WTC11 (cell line): ENCODE measurements at regions not wholly inside any gene's neighbourhood (a gene's known extent, or its start where the extent isn't known, plus 50 kb on each side); places are given as distances from the start of the nearest gene placed in this dataset.

Experiments used
- ATAC-seq: fragments of 200-7000 bp; cut with Tn5 transposase; 2 replicates; pipeline ENCODE4 v1.10.0; 2021; ENCODE audit warnings: mild to moderate bottlenecking, moderate library complexity
- CTCF ChIA-PET: fragments of 300-600 bp; sonication (Branson Sonifier 250); formaldehyde crosslinking; loops from one replicate; lab custom pipeline; 2021; ENCODE audit warnings: antibody characterized with exemption; lab: Charles Lee
- POLR2A ChIA-PET: fragments of 350-600 bp; sonication (Branson Sonifier 250); formaldehyde crosslinking; loops from one replicate; lab custom pipeline; 2021; ENCODE audit warnings: antibody characterized with exemption; lab: Charles Lee
- DNase-seq: peaks from one replicate; pipeline ENCODE4 v3.0.0; 2021; ENCODE audit warnings: low spot score
- H3K27ac Mint-ChIP-seq: 2 replicates; pipeline ENCODE4 v1.8.0; 2021; ENCODE audit warnings: mixed read lengths
- H3K27me3 Mint-ChIP-seq: 2 replicates; pipeline ENCODE4 v1.8.0; 2021; ENCODE audit warnings: low read depth, mild to moderate bottlenecking, moderate library complexity, mixed read lengths
- H3K36me3 Mint-ChIP-seq: 2 replicates; pipeline ENCODE4 v1.8.0; 2021; ENCODE audit warnings: mixed read lengths
- H3K4me1 Mint-ChIP-seq: 2 replicates; pipeline ENCODE4 v1.8.0; 2022; ENCODE audit warnings: mixed read lengths
- H3K4me3 Mint-ChIP-seq: 2 replicates; pipeline ENCODE4 v1.8.0; 2021; ENCODE audit warnings: mild to moderate bottlenecking, moderate library complexity, mixed read lengths
- H3K9me3 Mint-ChIP-seq: 2 replicates; pipeline ENCODE4 v1.8.0; 2021; ENCODE audit warnings: mixed read lengths
- KAT7 ChIP-seq: sonication (generic); formaldehyde crosslinking; IDR thresholded peaks from 2 replicates; pipeline ENCODE4 v1.8.1; 2023; ENCODE audit warnings: missing genetic modification reagents, mild to moderate bottlenecking, borderline replicate concordance
- NFE2L1 ChIP-seq: sonication (generic); formaldehyde crosslinking; IDR thresholded peaks from 2 replicates; pipeline ENCODE4 v1.8.1; 2023; ENCODE audit warnings: missing genetic modification reagents
- RELA ChIP-seq: sonication (generic); formaldehyde crosslinking; IDR thresholded peaks from 2 replicates; pipeline ENCODE4 v1.8.1; 2022; ENCODE audit warnings: missing genetic modification reagents, mild to moderate bottlenecking, borderline replicate concordance
- SOX15 ChIP-seq: fragments of 250-450 bp; sonication (Bioruptor Pico); IDR thresholded peaks from 2 replicates; pipeline ENCODE4 v1.9.0; 2021; ENCODE audit warnings: mild to moderate bottlenecking
- TCF7 ChIP-seq: sonication (generic); formaldehyde crosslinking; IDR thresholded peaks from 2 replicates; pipeline ENCODE4 v1.8.0; 2022; ENCODE audit warnings: mild to moderate bottlenecking, low read depth, missing genetic modification reagents, moderate library complexity
- TEAD4 ChIP-seq: sonication (generic); formaldehyde crosslinking; IDR thresholded peaks from 2 replicates; pipeline ENCODE4 v1.8.0; 2022; ENCODE audit warnings: mild to moderate bottlenecking, missing genetic modification reagents
- ZNF232 ChIP-seq: sonication (generic); formaldehyde crosslinking; IDR thresholded peaks from 2 replicates; pipeline ENCODE4 v1.8.0; 2022; ENCODE audit warnings: mild to moderate bottlenecking, missing genetic modification reagents
- ZNF416 ChIP-seq: fragments of 250-450 bp; sonication (Bioruptor Pico); IDR thresholded peaks from 2 replicates; pipeline ENCODE4 v1.9.0; 2021; ENCODE audit warnings: mild to moderate bottlenecking, inconsistent platforms
- ZNF671 ChIP-seq: fragments of 250-450 bp; sonication (Bioruptor Pico); IDR thresholded peaks from 2 replicates; pipeline ENCODE4 v1.8.0; 2021; ENCODE audit warnings: mild to moderate bottlenecking
- TF ChIP-seq, protein P1 (sequence below): sonication (generic); formaldehyde crosslinking; IDR thresholded peaks from 2 replicates; pipeline ENCODE4 v1.8.0; 2023; ENCODE audit warnings: missing genetic modification reagents, mild to moderate bottlenecking, borderline replicate concordance
- TF ChIP-seq, protein P2 (sequence below): sonication (generic); formaldehyde crosslinking; IDR thresholded peaks from 2 replicates; pipeline ENCODE4 v1.8.0; 2023; ENCODE audit warnings: missing genetic modification reagents
- TF ChIP-seq, protein P3 (sequence below): sonication (generic); formaldehyde crosslinking; IDR thresholded peaks from 2 replicates; pipeline ENCODE4 v1.8.1; 2023; ENCODE audit warnings: mild to moderate bottlenecking, missing genetic modification reagents, borderline replicate concordance
- TF ChIP-seq, protein P4 (sequence below): sonication (generic); formaldehyde crosslinking; IDR thresholded peaks from 2 replicates; pipeline ENCODE4 v1.8.0; 2022; ENCODE audit warnings: mild to moderate bottlenecking, missing genetic modification reagents
- TF ChIP-seq, protein P5 (sequence below): sonication (generic); formaldehyde crosslinking; IDR thresholded peaks from 2 replicates; pipeline ENCODE4 v1.8.1; 2023; ENCODE audit warnings: mild to moderate bottlenecking, missing genetic modification reagents
- TF ChIP-seq, protein P6 (sequence below): sonication (generic); formaldehyde crosslinking; conservative IDR thresholded peaks from 2 replicates; pipeline ENCODE4 v1.8.1; 2023; ENCODE audit warnings: mild to moderate bottlenecking, low read depth, missing genetic modification reagents, moderate library complexity
- TF ChIP-seq, protein P7 (sequence below): fragments of 250-450 bp; sonication (Bioruptor Pico); IDR thresholded peaks from 2 replicates; pipeline ENCODE4 v1.8.0; 2021; ENCODE audit warnings: mild to moderate bottlenecking

DNA sequence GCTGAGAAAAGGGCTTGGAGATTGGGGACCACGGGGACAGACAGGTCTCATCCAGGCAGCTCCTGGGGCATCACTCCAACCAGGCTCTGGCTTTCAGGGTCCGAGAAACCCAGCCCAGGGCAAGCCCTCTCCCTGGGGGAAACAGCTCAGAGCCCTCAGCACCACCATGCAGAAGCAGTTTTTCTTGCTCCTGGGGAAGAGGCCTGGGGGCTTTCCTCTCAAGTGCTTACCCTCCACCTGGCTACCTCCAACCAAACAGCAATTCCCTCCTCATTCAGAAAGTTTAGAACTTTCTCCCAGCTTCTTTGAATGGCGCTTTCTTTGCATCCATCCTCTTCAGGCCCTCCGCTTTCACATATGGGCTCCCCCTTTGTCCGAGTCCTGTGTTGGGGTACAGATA, 110.4 kb upstream of the PHACTR3 start:
- H3K36me3 Mint-ChIP-seq: no peaks in the 10 kb centered on the region
- DNase-seq (no peak), ATAC-seq (no peak)
- H3K4me3 Mint-ChIP-seq: no peak overlapping the region
- peaks cover 15% of the 10 kb centered on the region for H3K27me3 Mint-ChIP-seq
- H3K9me3 Mint-ChIP-seq: peaks cover under 1% of the 10 kb centered on the region
- H3K4me1 Mint-ChIP-seq: no peaks in the 10 kb centered on the region
- H3K27ac Mint-ChIP-seq: no peak overlapping the region
- ChIA-PET POLR2A (no interaction called here), CTCF (no interaction called here)
- TF ChIP-seq, protein P1, sequence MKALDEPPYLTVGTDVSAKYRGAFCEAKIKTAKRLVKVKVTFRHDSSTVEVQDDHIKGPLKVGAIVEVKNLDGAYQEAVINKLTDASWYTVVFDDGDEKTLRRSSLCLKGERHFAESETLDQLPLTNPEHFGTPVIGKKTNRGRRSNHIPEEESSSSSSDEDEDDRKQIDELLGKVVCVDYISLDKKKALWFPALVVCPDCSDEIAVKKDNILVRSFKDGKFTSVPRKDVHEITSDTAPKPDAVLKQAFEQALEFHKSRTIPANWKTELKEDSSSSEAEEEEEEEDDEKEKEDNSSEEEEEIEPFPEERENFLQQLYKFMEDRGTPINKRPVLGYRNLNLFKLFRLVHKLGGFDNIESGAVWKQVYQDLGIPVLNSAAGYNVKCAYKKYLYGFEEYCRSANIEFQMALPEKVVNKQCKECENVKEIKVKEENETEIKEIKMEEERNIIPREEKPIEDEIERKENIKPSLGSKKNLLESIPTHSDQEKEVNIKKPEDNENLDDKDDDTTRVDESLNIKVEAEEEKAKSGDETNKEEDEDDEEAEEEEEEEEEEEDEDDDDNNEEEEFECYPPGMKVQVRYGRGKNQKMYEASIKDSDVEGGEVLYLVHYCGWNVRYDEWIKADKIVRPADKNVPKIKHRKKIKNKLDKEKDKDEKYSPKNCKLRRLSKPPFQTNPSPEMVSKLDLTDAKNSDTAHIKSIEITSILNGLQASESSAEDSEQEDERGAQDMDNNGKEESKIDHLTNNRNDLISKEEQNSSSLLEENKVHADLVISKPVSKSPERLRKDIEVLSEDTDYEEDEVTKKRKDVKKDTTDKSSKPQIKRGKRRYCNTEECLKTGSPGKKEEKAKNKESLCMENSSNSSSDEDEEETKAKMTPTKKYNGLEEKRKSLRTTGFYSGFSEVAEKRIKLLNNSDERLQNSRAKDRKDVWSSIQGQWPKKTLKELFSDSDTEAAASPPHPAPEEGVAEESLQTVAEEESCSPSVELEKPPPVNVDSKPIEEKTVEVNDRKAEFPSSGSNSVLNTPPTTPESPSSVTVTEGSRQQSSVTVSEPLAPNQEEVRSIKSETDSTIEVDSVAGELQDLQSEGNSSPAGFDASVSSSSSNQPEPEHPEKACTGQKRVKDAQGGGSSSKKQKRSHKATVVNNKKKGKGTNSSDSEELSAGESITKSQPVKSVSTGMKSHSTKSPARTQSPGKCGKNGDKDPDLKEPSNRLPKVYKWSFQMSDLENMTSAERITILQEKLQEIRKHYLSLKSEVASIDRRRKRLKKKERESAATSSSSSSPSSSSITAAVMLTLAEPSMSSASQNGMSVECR (CRISPR knock-in tag): no peak
- TF ChIP-seq SOX15 (CRISPR knock-in tag): no peak
- TF ChIP-seq NFE2L1 (CRISPR knock-in tag): no peak
- TF ChIP-seq KAT7 (CRISPR knock-in tag): no peak
- TF ChIP-seq, protein P2, sequence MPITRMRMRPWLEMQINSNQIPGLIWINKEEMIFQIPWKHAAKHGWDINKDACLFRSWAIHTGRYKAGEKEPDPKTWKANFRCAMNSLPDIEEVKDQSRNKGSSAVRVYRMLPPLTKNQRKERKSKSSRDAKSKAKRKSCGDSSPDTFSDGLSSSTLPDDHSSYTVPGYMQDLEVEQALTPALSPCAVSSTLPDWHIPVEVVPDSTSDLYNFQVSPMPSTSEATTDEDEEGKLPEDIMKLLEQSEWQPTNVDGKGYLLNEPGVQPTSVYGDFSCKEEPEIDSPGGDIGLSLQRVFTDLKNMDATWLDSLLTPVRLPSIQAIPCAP: no peak
- TF ChIP-seq TCF7 (CRISPR knock-in tag): no peak
- TF ChIP-seq, protein P3, sequence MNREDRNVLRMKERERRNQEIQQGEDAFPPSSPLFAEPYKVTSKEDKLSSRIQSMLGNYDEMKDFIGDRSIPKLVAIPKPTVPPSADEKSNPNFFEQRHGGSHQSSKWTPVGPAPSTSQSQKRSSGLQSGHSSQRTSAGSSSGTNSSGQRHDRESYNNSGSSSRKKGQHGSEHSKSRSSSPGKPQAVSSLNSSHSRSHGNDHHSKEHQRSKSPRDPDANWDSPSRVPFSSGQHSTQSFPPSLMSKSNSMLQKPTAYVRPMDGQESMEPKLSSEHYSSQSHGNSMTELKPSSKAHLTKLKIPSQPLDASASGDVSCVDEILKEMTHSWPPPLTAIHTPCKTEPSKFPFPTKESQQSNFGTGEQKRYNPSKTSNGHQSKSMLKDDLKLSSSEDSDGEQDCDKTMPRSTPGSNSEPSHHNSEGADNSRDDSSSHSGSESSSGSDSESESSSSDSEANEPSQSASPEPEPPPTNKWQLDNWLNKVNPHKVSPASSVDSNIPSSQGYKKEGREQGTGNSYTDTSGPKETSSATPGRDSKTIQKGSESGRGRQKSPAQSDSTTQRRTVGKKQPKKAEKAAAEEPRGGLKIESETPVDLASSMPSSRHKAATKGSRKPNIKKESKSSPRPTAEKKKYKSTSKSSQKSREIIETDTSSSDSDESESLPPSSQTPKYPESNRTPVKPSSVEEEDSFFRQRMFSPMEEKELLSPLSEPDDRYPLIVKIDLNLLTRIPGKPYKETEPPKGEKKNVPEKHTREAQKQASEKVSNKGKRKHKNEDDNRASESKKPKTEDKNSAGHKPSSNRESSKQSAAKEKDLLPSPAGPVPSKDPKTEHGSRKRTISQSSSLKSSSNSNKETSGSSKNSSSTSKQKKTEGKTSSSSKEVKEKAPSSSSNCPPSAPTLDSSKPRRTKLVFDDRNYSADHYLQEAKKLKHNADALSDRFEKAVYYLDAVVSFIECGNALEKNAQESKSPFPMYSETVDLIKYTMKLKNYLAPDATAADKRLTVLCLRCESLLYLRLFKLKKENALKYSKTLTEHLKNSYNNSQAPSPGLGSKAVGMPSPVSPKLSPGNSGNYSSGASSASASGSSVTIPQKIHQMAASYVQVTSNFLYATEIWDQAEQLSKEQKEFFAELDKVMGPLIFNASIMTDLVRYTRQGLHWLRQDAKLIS (CRISPR knock-in tag): no peak
- TF ChIP-seq ZNF232 (CRISPR knock-in tag): no peak

DNA sequence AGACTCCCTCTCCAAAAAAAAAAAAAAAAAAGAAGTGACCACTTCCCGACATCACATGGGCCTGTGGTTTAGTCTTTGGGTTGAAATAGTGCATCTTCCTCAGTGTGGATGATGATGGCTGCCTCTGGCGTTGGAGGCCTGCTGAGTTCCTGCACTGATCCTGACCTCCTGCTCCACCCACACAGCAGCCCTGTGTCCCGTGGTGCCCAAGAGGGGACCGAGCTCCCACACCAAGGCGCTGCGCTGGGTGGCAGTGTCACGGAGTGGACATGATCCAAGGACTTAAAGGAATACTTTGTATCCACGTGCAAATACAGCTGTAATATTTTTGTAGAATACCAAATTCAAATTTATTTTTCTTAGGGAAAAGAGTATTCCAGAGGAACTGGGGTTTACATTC, 109.2 kb upstream of the PHACTR3 start:
- no peak for ATAC-seq
- H3K4me3 Mint-ChIP-seq: no peak overlapping the region
- POLR2A ChIA-PET: no interaction called here
- TF ChIP-seq ZNF416 (CRISPR knock-in tag) (no peak), RELA (no peak), ZNF671 (CRISPR knock-in tag) (no peak), TEAD4 (CRISPR knock-in tag) (no peak)
- TF ChIP-seq, protein P4, sequence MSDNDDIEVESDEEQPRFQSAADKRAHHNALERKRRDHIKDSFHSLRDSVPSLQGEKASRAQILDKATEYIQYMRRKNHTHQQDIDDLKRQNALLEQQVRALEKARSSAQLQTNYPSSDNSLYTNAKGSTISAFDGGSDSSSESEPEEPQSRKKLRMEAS: no peak
- TF ChIP-seq, protein P5, sequence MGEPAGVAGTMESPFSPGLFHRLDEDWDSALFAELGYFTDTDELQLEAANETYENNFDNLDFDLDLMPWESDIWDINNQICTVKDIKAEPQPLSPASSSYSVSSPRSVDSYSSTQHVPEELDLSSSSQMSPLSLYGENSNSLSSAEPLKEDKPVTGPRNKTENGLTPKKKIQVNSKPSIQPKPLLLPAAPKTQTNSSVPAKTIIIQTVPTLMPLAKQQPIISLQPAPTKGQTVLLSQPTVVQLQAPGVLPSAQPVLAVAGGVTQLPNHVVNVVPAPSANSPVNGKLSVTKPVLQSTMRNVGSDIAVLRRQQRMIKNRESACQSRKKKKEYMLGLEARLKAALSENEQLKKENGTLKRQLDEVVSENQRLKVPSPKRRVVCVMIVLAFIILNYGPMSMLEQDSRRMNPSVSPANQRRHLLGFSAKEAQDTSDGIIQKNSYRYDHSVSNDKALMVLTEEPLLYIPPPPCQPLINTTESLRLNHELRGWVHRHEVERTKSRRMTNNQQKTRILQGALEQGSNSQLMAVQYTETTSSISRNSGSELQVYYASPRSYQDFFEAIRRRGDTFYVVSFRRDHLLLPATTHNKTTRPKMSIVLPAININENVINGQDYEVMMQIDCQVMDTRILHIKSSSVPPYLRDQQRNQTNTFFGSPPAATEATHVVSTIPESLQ (CRISPR knock-in tag): no peak
- TF ChIP-seq, protein P6, sequence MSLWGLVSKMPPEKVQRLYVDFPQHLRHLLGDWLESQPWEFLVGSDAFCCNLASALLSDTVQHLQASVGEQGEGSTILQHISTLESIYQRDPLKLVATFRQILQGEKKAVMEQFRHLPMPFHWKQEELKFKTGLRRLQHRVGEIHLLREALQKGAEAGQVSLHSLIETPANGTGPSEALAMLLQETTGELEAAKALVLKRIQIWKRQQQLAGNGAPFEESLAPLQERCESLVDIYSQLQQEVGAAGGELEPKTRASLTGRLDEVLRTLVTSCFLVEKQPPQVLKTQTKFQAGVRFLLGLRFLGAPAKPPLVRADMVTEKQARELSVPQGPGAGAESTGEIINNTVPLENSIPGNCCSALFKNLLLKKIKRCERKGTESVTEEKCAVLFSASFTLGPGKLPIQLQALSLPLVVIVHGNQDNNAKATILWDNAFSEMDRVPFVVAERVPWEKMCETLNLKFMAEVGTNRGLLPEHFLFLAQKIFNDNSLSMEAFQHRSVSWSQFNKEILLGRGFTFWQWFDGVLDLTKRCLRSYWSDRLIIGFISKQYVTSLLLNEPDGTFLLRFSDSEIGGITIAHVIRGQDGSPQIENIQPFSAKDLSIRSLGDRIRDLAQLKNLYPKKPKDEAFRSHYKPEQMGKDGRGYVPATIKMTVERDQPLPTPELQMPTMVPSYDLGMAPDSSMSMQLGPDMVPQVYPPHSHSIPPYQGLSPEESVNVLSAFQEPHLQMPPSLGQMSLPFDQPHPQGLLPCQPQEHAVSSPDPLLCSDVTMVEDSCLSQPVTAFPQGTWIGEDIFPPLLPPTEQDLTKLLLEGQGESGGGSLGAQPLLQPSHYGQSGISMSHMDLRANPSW: no peak
- TF ChIP-seq, protein P7, sequence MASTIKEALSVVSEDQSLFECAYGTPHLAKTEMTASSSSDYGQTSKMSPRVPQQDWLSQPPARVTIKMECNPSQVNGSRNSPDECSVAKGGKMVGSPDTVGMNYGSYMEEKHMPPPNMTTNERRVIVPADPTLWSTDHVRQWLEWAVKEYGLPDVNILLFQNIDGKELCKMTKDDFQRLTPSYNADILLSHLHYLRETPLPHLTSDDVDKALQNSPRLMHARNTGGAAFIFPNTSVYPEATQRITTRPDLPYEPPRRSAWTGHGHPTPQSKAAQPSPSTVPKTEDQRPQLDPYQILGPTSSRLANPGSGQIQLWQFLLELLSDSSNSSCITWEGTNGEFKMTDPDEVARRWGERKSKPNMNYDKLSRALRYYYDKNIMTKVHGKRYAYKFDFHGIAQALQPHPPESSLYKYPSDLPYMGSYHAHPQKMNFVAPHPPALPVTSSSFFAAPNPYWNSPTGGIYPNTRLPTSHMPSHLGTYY (CRISPR knock-in tag): no peak
- DNase-seq: no peak
- H3K9me3 Mint-ChIP-seq: peaks cover 13% of the 10 kb centered on the region
- peaks cover 27% of the 10 kb centered on the region for H3K27me3 Mint-ChIP-seq
- H3K4me1 Mint-ChIP-seq: no peaks in the 10 kb centered on the region
- no peaks in the 10 kb centered on the region; the same call in 1 of the 2 replicates for H3K36me3 Mint-ChIP-seq
- no peak overlapping the region for H3K27ac Mint-ChIP-seq
- CTCF ChIA-PET: interaction anchor here (0.6 to 2.8 kb wide), 41 partner anchors 9 to 644 kb away, joined by 3 to 40 read pairs (median 6); no protein-coding TSS in a partner anchor
